ENCODE measurements at regions not wholly inside any gene's neighbourhood (a gene's known extent, or its start where the extent isn't known, plus 50 kb on each side); places are given as distances from the start of the nearest gene placed in this dataset.
A peak's percentile ranks its signal among the peaks of the same experiment; 100 is the strongest.

DNA sequence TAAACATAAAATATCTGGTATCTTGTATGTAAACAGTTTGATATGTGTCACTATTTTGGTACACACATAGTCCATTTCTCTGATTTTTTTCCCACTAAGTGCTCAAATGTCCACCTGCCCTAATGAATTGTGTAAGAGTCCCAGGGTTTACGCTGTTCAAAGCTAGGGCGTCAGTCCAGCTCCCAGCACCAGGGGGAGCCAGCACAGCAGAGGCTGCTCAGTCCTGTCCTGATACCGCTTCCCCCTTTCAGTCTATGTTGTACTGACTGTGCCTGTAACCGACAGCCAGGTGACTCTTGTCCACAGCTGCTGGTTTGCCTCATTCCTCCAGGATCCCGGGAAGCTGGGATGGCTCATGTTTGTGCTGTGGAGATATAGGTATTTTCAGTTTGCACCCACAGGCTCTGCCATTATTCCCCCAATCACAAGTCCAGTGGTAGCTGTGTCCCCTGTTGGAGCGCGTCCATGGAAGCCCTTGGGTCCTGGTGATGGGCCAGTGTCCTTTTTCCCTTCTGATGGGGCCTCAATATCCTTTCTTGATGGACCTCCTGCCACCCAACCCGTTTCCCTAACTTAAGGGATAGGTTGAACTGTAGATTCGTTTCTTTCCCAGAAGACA, 242.0 kb downstream of the NEDD1 start:
- Histone ChIP-seq H3K36me3 (replicated peaks in 1 of 2; ENCODE audit: insufficient read depth in 1 of 2, low read depth in 2 of 2) (no peaks in the 10 kb centered on the region), H3K4me1 (no peaks in the 10 kb centered on the region), H3K27ac (no peak overlapping the region), H3K9me3 (no peaks in the 10 kb centered on the region), H3K4me3 (no peak overlapping the region), H3K27me3 (no peaks in the 10 kb centered on the region)
- TF ChIP-seq, protein P1, sequence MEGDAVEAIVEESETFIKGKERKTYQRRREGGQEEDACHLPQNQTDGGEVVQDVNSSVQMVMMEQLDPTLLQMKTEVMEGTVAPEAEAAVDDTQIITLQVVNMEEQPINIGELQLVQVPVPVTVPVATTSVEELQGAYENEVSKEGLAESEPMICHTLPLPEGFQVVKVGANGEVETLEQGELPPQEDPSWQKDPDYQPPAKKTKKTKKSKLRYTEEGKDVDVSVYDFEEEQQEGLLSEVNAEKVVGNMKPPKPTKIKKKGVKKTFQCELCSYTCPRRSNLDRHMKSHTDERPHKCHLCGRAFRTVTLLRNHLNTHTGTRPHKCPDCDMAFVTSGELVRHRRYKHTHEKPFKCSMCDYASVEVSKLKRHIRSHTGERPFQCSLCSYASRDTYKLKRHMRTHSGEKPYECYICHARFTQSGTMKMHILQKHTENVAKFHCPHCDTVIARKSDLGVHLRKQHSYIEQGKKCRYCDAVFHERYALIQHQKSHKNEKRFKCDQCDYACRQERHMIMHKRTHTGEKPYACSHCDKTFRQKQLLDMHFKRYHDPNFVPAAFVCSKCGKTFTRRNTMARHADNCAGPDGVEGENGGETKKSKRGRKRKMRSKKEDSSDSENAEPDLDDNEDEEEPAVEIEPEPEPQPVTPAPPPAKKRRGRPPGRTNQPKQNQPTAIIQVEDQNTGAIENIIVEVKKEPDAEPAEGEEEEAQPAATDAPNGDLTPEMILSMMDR (IDR thresholded peaks at IDR 0.05), result peak; percentile 63 to 78 (median 75)
- no peak for TF ChIP-seq POLR2A (IDR thresholded peaks at IDR 0.05)
- ATAC-seq, result peak; percentile 97
- intact Hi-C loops (cut with DNase I), result loop anchor here (10.0 kb wide), 1 partner anchor 1226 kb away; no protein-coding TSS in a partner anchor
- 43 to 46% methylated on average over 9 of the region's 9 CpGs for WGBS, 2 donors
- DNase-seq, result peak; percentile 77 to 83 (median 78)

DNA sequence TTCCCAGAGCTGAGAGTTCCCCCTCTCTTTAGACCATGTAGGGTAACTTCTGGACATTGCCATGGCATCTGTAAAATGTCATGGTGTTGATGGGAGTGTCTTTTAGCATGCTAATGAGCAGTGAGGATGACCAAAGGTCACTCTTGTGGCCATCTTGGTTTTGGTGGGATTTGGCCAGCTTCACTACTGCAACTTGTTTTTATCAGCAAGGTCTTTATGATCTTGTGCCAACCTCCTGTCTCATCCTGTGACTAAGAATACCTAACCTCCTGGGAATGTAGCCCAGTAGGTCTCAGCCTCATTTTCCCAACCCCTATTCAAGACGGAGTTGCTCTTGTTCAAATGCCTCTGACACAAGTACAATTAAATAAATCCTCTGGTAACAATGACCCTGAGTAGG, 244.4 kb downstream of the NEDD1 start:
- TF ChIP-seq, protein P1 (IDR thresholded peaks at IDR 0.05), result no peak
- TF ChIP-seq POLR2A (IDR thresholded peaks at IDR 0.05), result no peak
- no peak for DNase-seq

DNA sequence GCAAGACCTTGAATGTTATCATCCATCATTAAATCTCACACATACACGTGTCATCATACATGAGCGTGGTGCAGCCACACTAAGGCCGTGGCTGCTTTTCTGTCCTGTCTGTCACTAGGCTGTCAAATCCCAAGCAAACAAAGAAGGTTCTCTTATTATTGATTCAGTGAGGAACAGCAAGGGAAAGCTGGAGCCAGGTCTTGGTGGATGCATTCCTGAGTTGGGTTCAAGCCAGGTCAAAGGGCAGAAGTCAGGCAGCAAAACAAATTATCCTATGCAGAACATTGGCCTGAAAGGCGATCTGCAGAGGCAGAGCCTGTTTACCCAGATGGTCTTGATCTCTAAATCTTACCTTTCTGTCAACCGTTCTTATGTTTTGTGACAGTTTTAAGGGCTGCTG, 252.3 kb downstream of the NEDD1 start:
- Histone ChIP-seq H3K36me3 (replicated peaks in 1 of 2; ENCODE audit: insufficient read depth in 1 of 2, low read depth in 2 of 2) (no peaks in the 10 kb centered on the region), H3K4me1 (no peaks in the 10 kb centered on the region), H3K27me3 (no peaks in the 10 kb centered on the region), H3K9me3 (no peaks in the 10 kb centered on the region), H3K27ac (no peak overlapping the region), H3K4me3 (no peak overlapping the region)
- intact Hi-C loops (cut with DNase I), result no loop called here
- WGBS, 2 donors, result 37 to 41% methylated on average over 5 of the region's 5 CpGs
- TF ChIP-seq POLR2A (IDR thresholded peaks at IDR 0.05), result no peak
- TF ChIP-seq, protein P1 (IDR thresholded peaks at IDR 0.05), result no peak
- DNase-seq (no peak), ATAC-seq (no peak)

More for the DNA sequence above, 244.4 kb downstream of the NEDD1 start:
- H3K4me3 ChIP-seq, result no peak overlapping the region
- H3K4me1 ChIP-seq, result no peaks in the 10 kb centered on the region
- no peak overlapping the region for H3K27ac ChIP-seq
- no peaks in the 10 kb centered on the region for H3K9me3 ChIP-seq
- no peak for ATAC-seq
- intact Hi-C loops (cut with DNase I), result no loop called here
- 0 to 18% methylated on average over 1 of the region's 1 CpG for WGBS, 2 donors
- H3K27me3 ChIP-seq, result no peaks in the 10 kb centered on the region
- no peaks in the 10 kb centered on the region for H3K36me3 ChIP-seq (replicated peaks in 1 of 2; ENCODE audit: insufficient read depth in 1 of 2, low read depth in 2 of 2)

DNA sequence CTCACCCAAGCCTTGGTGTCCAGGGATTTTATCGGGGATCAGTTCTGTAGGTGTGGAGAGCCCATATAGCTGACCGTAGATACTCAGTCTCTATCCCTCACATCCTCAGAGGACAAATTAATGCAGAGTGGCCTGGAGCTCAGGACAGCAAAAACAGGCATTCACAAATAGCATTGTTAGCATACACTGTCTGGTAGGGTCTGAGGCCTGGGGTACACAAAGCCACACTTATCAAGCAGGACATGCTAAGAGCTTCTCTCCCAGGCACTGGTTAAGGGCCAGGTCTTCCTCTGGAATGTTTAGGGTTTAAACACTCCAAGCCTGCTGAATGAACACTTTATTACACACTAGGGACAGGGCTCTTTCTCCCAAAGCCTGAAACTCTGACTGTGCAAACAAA, 253.2 kb downstream of the NEDD1 start:
- 82 to 95% methylated on average over 2 of the region's 2 CpGs for WGBS, 2 donors
- Histone ChIP-seq H3K4me1 (no peaks in the 10 kb centered on the region), H3K4me3 (no peak overlapping the region), H3K9me3 (no peaks in the 10 kb centered on the region), H3K27ac (no peak overlapping the region), H3K36me3 (replicated peaks in 1 of 2; ENCODE audit: insufficient read depth in 1 of 2, low read depth in 2 of 2) (no peaks in the 10 kb centered on the region), H3K27me3 (no peaks in the 10 kb centered on the region)
- ATAC-seq (no peak), DNase-seq (no peak)
- intact Hi-C loops (cut with DNase I), result no loop called here
- no peak for TF ChIP-seq POLR2A (IDR thresholded peaks at IDR 0.05)
- TF ChIP-seq, protein P1 (IDR thresholded peaks at IDR 0.05), result no peak

DNA sequence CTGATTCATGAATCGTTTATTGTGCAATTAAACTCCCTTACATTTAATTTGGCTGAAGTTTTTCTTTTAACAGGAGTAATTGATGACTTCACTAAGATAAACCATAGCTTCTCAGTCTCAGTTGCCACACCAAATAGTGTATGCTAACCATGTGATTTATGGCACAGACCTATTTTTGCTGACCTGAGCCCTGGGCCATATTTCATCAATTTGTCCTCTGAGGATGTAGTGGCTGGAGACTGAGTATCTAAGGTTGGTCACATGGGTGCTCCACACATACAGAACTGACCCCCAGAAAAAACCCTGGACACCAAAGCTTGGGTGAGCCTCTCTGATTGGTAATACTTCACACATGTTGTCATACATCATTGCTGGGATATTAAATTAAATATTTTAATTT, 255.1 kb downstream of the NEDD1 start:
- no peaks in the 10 kb centered on the region for H3K9me3 ChIP-seq
- TF ChIP-seq POLR2A (IDR thresholded peaks at IDR 0.05), result no peak
- TF ChIP-seq, protein P1 (IDR thresholded peaks at IDR 0.05), result no peak
- ATAC-seq, result no peak
- intact Hi-C loops (cut with DNase I), result no loop called here
- H3K36me3 ChIP-seq (replicated peaks in 1 of 2; ENCODE audit: insufficient read depth in 1 of 2, low read depth in 2 of 2), result no peaks in the 10 kb centered on the region
- no peak for DNase-seq
- WGBS, 2 donors, result 16 to 31% methylated on average over 1 of the region's 1 CpG
- no peak overlapping the region for H3K4me3 ChIP-seq
- no peak overlapping the region for H3K27ac ChIP-seq
- H3K4me1 ChIP-seq, result no peaks in the 10 kb centered on the region
- H3K27me3 ChIP-seq, result no peaks in the 10 kb centered on the region

Measured in body of pancreas (tissue), 4 donors.